GM19240 (cell line): ENCODE measurements at regions not wholly inside any gene's neighbourhood (a gene's known extent, or its start where the extent isn't known, plus 50 kb on each side); places are given as distances from the start of the nearest gene placed in this dataset.

Experiments
- DNase-seq: peaks from one replicate; pipeline ENCODE4 v3.0.0; 2011; ENCODE audit warnings: low spot score; ENCODE audit not compliant: insufficient read length

- no peak for DNase-seq
Measured at GRCh38 chr10:78726171-78726570, 342.6 kb upstream of the ZMIZ1 start.

GRCh38 chr10:78727251-78727650, 341.5 kb upstream of the ZMIZ1 start:
- DNase-seq, result no peak

- DNase-seq, result no peak
Measured at GRCh38 chr10:78727728-78728127, 341.0 kb upstream of the ZMIZ1 start.

GRCh38 chr10:78728176-78728575, 340.6 kb upstream of the ZMIZ1 start:
- no peak for DNase-seq

DNA sequence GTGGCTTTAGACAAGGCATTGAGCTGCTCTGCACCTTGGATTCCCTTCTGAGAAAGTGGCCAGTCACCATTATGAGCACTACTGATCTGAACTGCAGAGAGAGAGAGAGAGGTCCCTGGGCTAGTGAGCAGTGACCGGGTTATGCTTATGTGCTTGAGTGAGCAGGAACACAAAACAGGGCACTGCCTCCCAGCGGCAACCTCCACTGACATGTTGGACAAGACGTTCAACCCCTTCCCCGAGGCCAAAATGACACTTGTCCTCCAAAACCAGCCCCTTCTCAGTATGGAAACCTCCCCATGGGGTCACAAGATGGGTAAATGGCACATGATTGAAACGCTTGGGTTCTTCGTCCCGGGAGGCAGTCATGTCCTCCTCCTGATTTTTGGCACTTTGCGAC, 339.4 kb upstream of the ZMIZ1 start:
- DNase-seq, result no peak

DNA sequence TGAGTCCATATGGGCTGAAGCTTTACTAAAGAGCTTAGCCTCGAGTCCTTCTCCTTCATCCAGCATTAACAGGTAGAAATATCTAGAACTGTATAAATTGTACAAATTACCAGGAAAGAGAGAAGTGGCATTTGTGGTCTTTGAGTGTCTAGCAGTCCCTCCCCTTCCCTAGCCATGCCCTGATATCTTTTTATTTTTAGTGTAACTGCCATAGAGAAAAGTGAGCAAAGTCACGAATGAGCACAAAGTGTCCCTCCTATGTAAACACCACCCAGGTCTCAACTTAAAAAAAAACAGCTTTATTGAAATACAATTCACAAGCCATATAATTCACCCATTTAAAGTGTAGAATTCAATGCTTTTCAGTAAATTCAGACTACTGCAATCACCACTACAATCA, 339.0 kb upstream of the ZMIZ1 start:
- no peak for DNase-seq

DNA sequence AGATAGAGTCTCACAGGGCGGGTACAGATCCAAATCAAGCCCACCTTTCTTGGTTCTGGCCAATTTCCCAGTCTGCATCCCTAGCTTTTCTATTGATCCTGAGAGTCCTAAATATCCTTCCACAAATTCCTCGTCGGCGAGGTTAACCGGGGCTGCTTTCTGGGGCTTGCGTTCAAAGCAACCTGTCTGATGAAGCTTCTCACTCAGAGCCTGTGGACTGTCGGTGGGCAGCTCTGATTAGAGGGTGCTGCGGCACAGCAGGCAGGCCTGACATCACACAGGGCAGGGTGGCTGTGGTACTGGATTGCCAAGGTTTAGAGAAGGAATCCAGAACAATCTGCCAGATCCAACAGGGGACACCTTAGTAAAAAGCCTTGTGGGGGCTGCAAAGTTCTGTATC, 338.0 kb upstream of the ZMIZ1 start:
- DNase-seq, result no peak

DNA sequence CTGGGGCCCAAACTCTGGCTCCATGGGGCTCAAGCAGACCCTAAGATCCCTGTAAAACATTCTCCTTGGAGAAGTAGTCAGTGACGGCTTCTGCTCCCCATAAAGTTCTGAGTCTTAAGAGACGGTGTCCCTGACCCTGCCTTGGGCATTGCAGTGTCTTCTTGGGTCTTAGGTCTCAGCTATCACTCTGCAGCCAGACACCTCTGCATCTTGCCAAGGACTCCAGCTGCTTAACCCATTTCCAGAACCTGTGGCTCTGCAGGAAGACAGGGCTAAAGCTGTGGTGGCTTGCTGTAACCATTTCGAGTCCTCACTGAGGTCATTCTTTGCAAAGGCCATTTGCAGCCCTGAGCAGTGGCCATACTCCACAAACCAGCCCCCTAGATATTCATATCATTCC, 337.1 kb upstream of the ZMIZ1 start:
- DNase-seq, result no peak

GRCh38 chr10:78732381-78732780, 336.4 kb upstream of the ZMIZ1 start:
- no peak for DNase-seq

- no peak for DNase-seq
Measured at GRCh38 chr10:78736926-78737630, 331.7 kb upstream of the ZMIZ1 start.

DNA sequence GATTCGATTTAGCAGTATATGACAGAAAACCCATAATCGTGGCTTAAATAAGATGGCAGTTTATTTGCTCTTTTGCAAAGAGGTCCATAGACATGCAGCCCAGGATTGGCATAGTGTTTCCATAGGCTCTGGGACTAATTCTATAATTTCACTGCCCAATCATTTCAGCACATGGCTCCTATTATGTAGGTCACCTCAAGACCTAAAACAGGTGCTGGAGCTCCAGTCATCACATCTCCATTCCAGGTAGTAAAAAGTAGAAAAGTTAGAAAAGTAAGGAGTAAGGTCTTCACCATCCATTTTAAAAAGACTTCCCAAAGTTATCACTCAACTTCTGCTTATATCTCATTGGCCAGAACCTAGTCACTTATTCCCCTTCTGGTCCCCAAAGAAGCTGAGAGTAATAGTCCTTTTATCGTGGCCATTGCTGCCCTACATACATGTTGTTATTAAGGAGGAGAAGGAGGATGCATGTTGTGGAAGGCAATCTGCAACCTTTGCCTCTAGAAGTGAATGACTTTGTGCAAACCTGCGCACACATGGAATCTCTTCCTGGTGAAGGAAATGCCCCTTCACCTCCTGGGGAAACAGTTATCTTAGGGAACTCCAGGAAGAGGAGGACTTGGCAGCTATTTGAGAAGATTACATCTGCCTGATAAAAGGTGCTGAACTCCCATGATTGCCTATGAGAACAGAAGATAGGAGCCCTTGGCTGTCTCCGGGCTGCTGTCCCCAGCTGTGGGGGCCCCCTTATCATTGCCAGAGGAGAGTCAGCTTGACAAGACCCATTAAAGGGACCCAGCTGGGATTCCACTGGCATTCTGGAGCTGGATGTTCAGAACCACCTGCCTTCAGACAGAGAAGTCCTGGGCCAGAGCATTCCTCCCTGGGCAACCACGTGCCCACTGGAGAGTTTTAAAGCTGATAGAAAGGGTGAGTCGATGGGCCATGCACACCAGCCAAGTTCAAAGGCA, 330.6 kb upstream of the ZMIZ1 start:
- DNase-seq, result no peak

- DNase-seq, result no peak
Measured at GRCh38 chr10:78738861-78739260, 329.9 kb upstream of the ZMIZ1 start.

DNA sequence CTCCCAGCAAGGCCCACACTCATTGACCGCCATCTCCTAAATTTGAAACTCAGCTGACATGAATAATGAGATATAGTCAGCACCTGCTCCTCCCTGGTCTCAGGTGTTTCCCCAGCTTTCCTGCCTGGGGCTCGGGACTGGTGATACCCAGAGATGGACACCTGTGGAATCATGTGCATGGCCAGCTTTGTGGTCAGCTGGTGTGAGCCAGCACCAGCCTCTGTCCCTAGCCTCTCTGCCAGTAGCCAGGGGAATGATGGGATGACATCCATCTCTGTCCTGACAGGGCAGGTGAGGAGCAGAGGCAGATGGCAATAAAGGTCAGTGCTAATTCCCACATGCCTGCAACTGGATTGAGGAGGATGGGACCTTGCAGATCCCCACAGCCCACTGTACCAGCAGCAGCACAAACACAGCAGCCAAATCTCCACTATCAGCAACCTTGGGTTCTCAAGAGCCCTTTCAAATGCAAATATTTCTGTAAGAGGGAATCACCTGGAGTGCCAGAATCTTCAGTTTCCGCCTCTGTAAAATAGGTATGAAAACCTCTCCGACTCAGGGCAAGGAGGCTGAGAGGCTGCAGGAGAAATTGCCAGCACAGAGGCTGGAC, 329.2 kb upstream of the ZMIZ1 start:
- DNase-seq, result no peak

GRCh38 chr10:78740976-78741915, 327.5 kb upstream of the ZMIZ1 start:
- no peak for DNase-seq

DNA sequence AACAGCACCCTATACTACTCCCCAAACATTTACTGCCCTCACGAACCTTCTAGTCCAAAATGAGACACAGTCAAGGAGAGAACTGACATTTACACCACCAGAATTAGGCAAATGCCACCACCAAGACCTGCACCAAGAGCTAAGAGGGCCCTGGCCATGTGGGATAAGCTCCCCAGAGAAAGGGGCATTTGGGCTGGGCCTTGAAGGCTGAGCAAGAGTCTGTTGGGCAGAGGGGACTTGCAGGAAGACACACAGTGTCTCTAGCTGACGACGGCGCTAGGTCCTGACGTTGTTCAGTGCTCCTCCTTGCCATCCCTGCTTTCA, 326.4 kb upstream of the ZMIZ1 start:
- DNase-seq, result no peak

- DNase-seq, result no peak
Measured at GRCh38 chr10:78742730-78743615, 325.8 kb upstream of the ZMIZ1 start.

DNA sequence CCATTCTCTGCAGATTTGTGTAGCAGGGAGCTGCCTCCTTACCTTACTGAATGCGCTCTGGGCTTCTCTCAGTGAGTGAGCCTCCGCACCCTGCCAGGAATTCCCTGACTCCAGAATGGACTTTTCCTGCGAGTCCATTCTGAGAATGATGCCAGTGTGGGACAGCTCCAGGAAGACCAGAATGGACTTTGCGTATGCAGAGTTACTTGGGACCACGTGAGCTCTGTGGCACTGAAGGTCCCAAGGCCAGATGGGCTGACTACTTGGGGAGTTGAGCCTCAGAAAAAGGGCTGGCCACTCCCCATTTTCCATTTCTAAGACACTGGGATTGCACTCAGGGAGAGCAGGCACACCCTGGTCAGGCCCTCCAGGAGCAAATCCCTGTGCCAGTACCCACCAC, 324.7 kb upstream of the ZMIZ1 start:
- DNase-seq, result no peak

- DNase-seq, result no peak
Measured at GRCh38 chr10:78744491-78745090, 324.2 kb upstream of the ZMIZ1 start.

DNA sequence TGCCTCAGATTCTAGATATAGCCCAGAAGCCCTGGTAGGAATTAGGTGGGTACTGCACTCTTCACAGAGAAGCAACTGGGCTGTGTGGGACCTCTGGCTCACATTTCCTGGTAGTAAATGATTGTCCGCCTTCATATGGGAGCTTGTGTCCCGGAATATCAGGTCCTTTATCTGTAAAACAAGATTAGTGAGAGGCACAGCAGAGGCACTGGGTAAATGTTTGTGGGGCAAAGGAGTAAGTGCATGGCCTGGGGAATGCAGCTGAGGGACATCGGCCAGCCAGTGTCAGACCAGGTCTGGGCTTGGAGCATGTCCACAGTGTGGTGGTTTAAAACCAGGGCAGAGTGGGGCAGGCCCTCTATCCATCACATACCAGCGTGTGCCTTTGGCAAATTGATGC, 323.3 kb upstream of the ZMIZ1 start:
- DNase-seq, result no peak
